NAMALWA (cell line): ENCODE measurements at regions not wholly inside any gene's neighbourhood (a gene's known extent, or its start where the extent isn't known, plus 50 kb on each side); places are given as distances from the start of the nearest gene placed in this dataset.

Source experiments
- DNase-seq: peaks from one replicate; pipeline ENCODE4 v3.0.0-alpha.2; 2015; ENCODE audit warnings: low spot score

GRCh38 chr15:88403351-88403791, 63.8 kb downstream of the MRPL46 start:
- peak; percentile 21 for DNase-seq

- DNase-seq = peak; percentile 86
Observed at GRCh38 chr15:88401996-88402656, 65.1 kb downstream of the MRPL46 start.

- DNase-seq = peak; percentile 84
Observed at GRCh38 chr15:88401251-88401995, 65.8 kb downstream of the MRPL46 start.

GRCh38 chr15:88400591-88401250, 66.5 kb downstream of the MRPL46 start:
- no peak for DNase-seq

- no peak for DNase-seq
Observed at GRCh38 chr15:88400084-88400483, 67.1 kb downstream of the MRPL46 start.

- no peak for DNase-seq
Observed at GRCh38 chr15:88399021-88399685, 68.0 kb downstream of the MRPL46 start.

- DNase-seq = no peak
Observed at GRCh38 chr15:88398011-88398410, 69.2 kb downstream of the MRPL46 start.

GRCh38 chr15:88397506-88397905, 69.7 kb downstream of the MRPL46 start:
- no peak for DNase-seq

- no peak for DNase-seq
Observed at GRCh38 chr15:88395872-88396781, 71.1 kb downstream of the MRPL46 start.

- DNase-seq = no peak
Observed at GRCh38 chr15:88395241-88395640, 71.9 kb downstream of the MRPL46 start.

- DNase-seq = no peak
Observed at GRCh38 chr15:88394553-88395145, 72.5 kb downstream of the MRPL46 start.

GRCh38 chr15:88393719-88394519, 73.3 kb downstream of the MRPL46 start:
- DNase-seq = no peak

- DNase-seq = no peak
Observed at GRCh38 chr15:88391700-88392099, 75.5 kb downstream of the MRPL46 start.

GRCh38 chr15:88391006-88391405, 76.2 kb downstream of the MRPL46 start:
- no peak for DNase-seq

- no peak for DNase-seq
Observed at GRCh38 chr15:88390164-88390901, 76.9 kb downstream of the MRPL46 start.

GRCh38 chr15:88389120-88389519, 78.1 kb downstream of the MRPL46 start:
- DNase-seq = peak; percentile 13

GRCh38 chr15:88388686-88389085, 78.5 kb downstream of the MRPL46 start:
- no peak for DNase-seq

- no peak for DNase-seq
Observed at GRCh38 chr15:88385078-88385700, 82.0 kb downstream of the MRPL46 start.

- DNase-seq = no peak
Observed at GRCh38 chr15:88383354-88383753, 83.8 kb downstream of the MRPL46 start.
